ENCODE measurements at regions not wholly inside any gene's neighbourhood (a gene's known extent, or its start where the extent isn't known, plus 50 kb on each side); places are given as distances from the start of the nearest gene placed in this dataset.

GRCh38 chr20:57780398-57780797, 70.6 kb upstream of the PMEPA1 start:
- Histone ChIP-seq H3K4me1 (ENCODE audit: insufficient read depth, poor library complexity, severe bottlenecking) (peaks cover 13% of the 10 kb centered on the region), H3K27ac (ENCODE audit: poor library complexity, severe bottlenecking) (no peak overlapping the region), H3K4me3 (ENCODE audit: severe bottlenecking) (no peak overlapping the region), H3K36me3 (ENCODE audit: low read depth) (no peaks in the 10 kb centered on the region), H3K27me3 (ENCODE audit: insufficient read depth, poor library complexity, severe bottlenecking) (no peaks in the 10 kb centered on the region), H3K9me3 (ENCODE audit: severe bottlenecking) (no peaks in the 10 kb centered on the region)
- no peak for TF ChIP-seq CTCF (IDR thresholded peaks at IDR 0.05; ENCODE audit: poor library complexity, severe bottlenecking)
- peak; percentile 51 for DNase-seq (ENCODE audit: low spot score)
- ATAC-seq (ENCODE audit: low read depth) = no peak

DNA sequence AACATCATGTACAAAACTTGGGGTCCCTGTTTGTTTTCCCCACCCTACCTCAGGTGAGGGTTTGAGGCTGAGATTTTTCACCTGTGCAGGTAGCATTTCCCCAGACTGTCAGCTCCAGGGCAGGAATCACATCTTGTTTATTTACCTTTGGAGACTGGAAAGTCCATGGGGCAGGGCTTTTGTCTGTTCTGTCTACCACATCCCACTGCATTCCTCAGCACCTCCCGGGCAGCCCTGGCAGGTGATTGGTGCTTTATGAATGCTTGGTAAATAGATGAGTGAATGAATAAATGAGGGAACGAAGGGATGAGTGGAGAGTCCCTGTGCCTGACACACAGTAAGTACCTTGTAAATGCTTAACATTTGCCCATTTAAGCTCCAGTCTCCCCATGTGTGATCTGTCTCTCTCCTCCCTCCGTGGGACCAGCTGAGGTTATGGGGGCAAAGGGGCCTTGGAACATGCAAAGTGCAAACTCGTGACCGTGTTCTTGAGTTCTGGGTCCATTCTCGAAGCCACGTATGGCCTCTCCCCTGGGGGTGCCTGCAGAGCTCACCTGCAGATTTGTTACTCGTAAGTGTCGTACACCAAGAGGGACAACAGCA, 69.7 kb upstream of the PMEPA1 start:
- H3K36me3 ChIP-seq (ENCODE audit: low read depth) = no peaks in the 10 kb centered on the region
- peak; percentile 55 for ATAC-seq (ENCODE audit: low read depth)
- H3K4me1 ChIP-seq (ENCODE audit: insufficient read depth, poor library complexity, severe bottlenecking) = peaks cover 13% of the 10 kb centered on the region
- TF ChIP-seq CTCF (IDR thresholded peaks at IDR 0.05; ENCODE audit: poor library complexity, severe bottlenecking) = no peak
- H3K9me3 ChIP-seq (ENCODE audit: severe bottlenecking) = no peaks in the 10 kb centered on the region
- H3K27me3 ChIP-seq (ENCODE audit: insufficient read depth, poor library complexity, severe bottlenecking) = no peaks in the 10 kb centered on the region
- H3K27ac ChIP-seq (ENCODE audit: poor library complexity, severe bottlenecking) = no peak overlapping the region
- DNase-seq (ENCODE audit: low spot score) = peak; percentile 70
- H3K4me3 ChIP-seq (ENCODE audit: severe bottlenecking) = no peak overlapping the region

DNA sequence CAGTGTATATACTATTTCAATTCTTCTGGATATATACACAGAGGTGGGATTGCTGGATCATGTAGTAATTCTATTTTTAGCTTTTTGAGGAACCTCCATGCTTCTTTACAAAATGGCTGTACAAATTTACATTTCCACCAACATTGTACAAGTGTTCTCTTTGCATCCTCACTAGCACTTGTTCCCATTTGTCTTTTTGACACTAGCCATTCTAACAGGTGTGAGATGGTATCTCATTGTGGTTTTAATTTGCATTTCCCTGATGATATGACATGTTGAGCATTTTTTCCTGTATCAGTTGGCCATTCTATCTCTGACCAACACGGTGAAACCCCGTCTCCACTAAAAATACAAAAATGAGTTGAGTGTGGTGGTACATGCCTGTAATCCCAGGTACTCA, 68.1 kb upstream of the PMEPA1 start:
- Histone ChIP-seq H3K27me3 (ENCODE audit: insufficient read depth, poor library complexity, severe bottlenecking) (no peaks in the 10 kb centered on the region), H3K36me3 (ENCODE audit: low read depth) (no peaks in the 10 kb centered on the region), H3K4me3 (ENCODE audit: severe bottlenecking) (no peak overlapping the region), H3K9me3 (ENCODE audit: severe bottlenecking) (no peaks in the 10 kb centered on the region), H3K4me1 (ENCODE audit: insufficient read depth, poor library complexity, severe bottlenecking) (peaks cover 17% of the 10 kb centered on the region), H3K27ac (ENCODE audit: poor library complexity, severe bottlenecking) (no peak overlapping the region)
- DNase-seq (ENCODE audit: low spot score) (no peak), ATAC-seq (ENCODE audit: low read depth) (no peak)
- no peak for TF ChIP-seq CTCF (IDR thresholded peaks at IDR 0.05; ENCODE audit: poor library complexity, severe bottlenecking)

DNA sequence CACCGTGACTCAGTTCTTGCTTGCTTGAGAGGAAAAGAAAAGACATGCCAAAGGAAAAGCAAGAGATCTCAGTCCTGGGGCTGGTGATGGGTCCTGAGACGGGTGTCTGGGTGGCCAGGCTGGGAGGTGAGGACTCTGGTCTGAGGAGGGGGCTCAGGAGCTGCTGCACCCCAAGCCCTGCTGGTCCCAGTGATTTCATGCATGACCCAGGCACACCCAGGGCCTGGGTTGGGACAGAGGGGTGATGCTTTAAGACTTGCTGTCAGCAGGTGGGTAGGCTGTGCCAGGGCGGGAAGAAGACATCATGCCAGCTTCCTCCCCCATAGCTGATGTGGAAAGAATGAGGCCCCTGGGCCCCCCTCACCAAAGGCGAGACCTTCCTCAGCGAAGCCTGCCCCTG, 65.1 kb upstream of the PMEPA1 start:
- no peaks in the 10 kb centered on the region for H3K27me3 ChIP-seq (ENCODE audit: insufficient read depth, poor library complexity, severe bottlenecking)
- H3K4me1 ChIP-seq (ENCODE audit: insufficient read depth, poor library complexity, severe bottlenecking) = peaks cover 27% of the 10 kb centered on the region
- H3K4me3 ChIP-seq (ENCODE audit: severe bottlenecking) = no peak overlapping the region
- no peaks in the 10 kb centered on the region for H3K9me3 ChIP-seq (ENCODE audit: severe bottlenecking)
- no peak overlapping the region for H3K27ac ChIP-seq (ENCODE audit: poor library complexity, severe bottlenecking)
- ATAC-seq (ENCODE audit: low read depth) (no peak), DNase-seq (ENCODE audit: low spot score) (peak; percentile 74)
- no peak for TF ChIP-seq CTCF (IDR thresholded peaks at IDR 0.05; ENCODE audit: poor library complexity, severe bottlenecking)
- H3K36me3 ChIP-seq (ENCODE audit: low read depth) = no peaks in the 10 kb centered on the region

GRCh38 chr20:57774111-57774880, 64.5 kb upstream of the PMEPA1 start:
- no peak overlapping the region for H3K27ac ChIP-seq (ENCODE audit: poor library complexity, severe bottlenecking)
- peaks cover 27% of the 10 kb centered on the region for H3K4me1 ChIP-seq (ENCODE audit: insufficient read depth, poor library complexity, severe bottlenecking)
- TF ChIP-seq CTCF (IDR thresholded peaks at IDR 0.05; ENCODE audit: poor library complexity, severe bottlenecking) = no peak
- no peak overlapping the region for H3K4me3 ChIP-seq (ENCODE audit: severe bottlenecking)
- no peaks in the 10 kb centered on the region for H3K27me3 ChIP-seq (ENCODE audit: insufficient read depth, poor library complexity, severe bottlenecking)
- no peaks in the 10 kb centered on the region for H3K9me3 ChIP-seq (ENCODE audit: severe bottlenecking)
- DNase-seq (ENCODE audit: low spot score) (peak; percentile 74), ATAC-seq (ENCODE audit: low read depth) (no peak)
- H3K36me3 ChIP-seq (ENCODE audit: low read depth) = no peaks in the 10 kb centered on the region

All from RWPE2 (cell line).